Amniotic stem cell (primary cell): ENCODE measurements at regions not wholly inside any gene's neighbourhood (a gene's known extent, or its start where the extent isn't known, plus 50 kb on each side); places are given as distances from the start of the nearest gene placed in this dataset.
"Not testable (repeated sequence)": the region's sequence is repeated elsewhere in the genome, so short reads cannot be mapped to it uniquely, and the experiment has no call there.

ENCODE experiments used
- DNase-seq: peaks from one replicate; lab custom pipeline; 2025; lab: John Stamatoyannopoulos, UW

GRCh38 chr18:71238974-71239624 lies 950.3 kb downstream of the SOCS6 start:
- DNase-seq: no peak

DNA sequence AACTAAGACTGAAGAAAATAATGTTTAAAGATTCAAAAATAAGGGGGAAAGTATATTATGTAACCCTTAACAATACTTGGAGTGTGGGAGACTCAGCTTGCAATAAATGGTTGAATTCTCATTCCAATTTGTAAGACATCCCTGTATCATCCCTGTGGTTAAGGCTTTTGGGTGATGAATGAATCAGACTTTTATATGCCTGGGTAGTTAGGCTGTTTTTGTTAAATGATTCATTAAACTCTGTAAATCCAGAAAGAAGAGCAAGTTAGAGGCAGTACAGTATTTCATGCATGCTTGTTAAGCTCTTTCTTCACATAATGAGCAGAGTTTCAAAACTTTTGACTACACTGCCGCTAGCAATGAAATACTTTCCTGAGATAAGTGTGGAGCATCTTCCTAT lies 948.8 kb downstream of the SOCS6 start:
- no peak for DNase-seq

DNA sequence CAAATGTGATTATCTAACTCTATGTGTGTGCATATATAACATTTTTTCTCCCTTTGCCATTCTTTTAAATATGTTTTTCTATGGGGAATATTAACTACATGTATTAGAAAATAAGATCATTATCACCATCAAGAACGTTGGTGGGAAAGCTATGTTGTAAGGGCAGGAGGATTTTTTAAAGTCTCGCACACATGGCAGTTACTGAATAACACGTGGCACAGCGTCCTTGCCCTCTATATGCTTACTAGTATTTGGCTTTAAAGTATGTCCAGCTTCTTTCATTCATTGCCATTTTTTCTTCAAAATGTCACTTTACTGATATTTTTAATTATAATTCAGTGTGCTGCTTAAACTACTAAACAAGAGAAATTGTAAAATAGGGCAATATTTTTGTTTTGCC lies 944.3 kb downstream of the SOCS6 start:
- DNase-seq: no peak

GRCh38 chr18:71223486-71223885 lies 934.6 kb downstream of the SOCS6 start:
- no peak for DNase-seq

DNA sequence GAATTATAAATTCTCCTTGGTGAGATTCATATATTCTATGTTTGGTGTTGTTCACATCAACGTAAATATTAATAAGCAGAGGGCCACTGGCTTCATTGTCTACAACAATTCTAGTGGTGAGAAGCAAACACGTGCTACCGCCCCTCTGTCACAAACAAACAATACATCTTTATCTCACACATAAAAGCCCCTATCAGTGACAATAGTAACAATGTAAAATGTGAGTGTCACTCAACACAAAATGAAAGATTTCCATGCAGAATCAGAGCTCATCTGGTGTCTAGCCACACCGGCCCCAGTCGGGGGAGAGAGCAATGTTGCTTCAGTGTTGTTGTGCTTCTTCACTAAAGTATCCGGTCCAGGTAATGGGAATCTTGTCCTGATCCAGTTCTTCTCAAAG lies 932.6 kb downstream of the SOCS6 start:
- DNase-seq: no peak

DNA sequence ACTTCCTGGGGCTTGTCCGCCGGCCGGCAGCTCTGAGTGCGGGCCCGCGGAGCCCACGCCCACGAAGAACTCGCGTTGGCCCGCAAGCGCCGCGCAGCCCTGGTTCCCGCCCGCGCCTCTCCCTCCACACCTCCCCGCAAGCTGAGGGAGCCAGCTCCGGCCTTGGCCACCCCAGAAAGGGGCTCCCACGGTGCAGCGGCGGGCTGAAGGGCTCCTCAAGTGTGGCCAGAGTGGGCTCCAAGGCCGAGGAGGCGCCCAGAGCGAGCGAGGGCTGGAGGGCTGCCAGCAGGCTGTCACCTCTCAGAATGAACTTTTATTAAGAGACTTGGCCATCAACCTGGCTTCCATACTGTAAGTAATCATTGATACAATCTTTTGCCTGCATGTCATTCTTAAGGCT lies 923.9 kb downstream of the SOCS6 start:
- DNase-seq: not testable (repeated sequence)

GRCh38 chr18:71212222-71212621 lies 923.4 kb downstream of the SOCS6 start:
- DNase-seq: no peak

DNA sequence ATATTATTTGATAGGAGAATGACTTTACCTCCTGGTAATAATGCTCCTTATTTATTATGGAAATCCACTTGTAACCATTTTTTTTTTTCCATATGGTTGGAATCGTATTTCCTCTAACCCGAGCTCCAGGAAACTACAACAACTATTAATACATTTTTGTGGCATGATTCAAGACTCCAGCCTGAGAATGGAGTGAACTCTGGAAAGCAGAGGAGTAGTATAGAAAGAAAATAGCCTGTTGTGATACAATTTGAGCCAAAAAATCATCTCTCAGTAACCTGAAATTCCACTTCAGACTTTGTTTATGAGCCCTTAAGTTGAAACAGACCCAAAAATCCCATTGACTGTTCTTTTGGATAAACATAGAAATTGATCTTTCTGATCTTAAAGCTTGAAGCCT lies 921.1 kb downstream of the SOCS6 start:
- DNase-seq: no peak

DNA sequence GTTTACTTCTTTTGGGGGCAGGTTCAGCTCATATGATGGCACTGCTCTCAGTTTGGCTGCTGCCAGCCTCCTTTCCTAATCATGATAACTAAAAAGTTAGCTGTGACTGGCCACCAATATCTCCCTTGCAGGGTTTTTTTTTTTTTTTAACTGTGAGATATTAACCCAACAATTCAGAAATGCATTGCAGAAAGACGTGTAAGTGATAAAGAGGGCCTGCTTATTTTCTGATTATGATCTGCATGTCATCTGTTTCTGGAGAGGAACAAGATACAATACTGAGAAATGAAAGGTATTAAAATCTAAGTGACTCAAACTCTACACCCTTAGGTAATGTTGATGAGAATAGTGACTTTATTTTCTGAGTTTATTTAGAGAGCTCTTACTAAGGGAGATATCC lies 905.6 kb downstream of the SOCS6 start:
- no peak for DNase-seq

DNA sequence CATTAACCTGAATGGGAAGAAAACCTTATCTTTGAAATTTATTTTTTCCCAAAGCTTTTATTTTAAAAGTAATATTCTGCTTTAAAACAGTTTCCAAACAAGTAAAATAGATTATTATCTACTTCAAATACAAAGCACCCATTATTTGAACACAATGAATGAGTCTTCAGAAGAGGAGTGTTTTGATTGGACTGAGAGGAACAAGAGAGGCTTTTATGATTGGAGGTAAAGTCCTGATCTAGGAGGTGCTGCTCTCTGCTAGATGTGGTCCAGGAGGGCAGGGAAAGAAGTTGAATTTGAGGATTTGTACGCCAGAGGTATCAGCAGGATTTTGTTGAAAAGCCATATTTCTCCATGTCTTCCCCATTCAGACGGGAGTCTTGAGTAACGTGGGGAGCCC lies 900.7 kb downstream of the SOCS6 start:
- DNase-seq: no peak

DNA sequence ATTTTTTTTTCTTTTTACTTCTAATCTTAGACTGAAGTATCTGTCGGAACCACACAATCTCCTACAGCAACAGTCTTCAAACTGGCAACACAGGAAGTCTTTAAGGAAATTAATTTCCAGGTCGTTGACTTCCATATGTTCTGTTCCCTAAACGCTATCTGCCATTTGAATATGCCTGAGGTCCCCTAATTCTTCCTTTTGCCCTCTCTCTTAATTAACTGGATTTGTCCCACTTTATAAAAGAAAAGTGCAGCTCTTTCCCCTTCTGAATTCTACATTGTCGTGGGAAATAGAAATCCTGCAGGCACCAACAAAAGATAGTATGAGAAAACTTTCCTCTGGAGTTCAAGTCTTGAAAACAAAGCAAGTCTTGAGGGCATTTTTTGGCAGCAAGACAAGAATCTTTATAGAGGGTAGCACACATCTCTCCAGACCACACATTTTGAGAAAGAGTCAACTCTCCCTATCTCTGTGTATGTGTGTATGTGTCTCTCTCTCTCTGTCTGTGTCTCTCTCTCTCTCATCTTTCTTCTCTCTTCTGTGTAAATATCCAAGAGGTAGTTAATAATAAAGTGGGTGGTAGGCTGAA lies 879.8 kb downstream of the SOCS6 start:
- no peak for DNase-seq

- DNase-seq: no peak
These were observed 847.6 kb downstream of the SOCS6 start for GRCh38 chr18:71136487-71136886.

- DNase-seq: no peak
These were observed 845.3 kb downstream of the SOCS6 start for GRCh38 chr18:71134122-71134521.

DNA sequence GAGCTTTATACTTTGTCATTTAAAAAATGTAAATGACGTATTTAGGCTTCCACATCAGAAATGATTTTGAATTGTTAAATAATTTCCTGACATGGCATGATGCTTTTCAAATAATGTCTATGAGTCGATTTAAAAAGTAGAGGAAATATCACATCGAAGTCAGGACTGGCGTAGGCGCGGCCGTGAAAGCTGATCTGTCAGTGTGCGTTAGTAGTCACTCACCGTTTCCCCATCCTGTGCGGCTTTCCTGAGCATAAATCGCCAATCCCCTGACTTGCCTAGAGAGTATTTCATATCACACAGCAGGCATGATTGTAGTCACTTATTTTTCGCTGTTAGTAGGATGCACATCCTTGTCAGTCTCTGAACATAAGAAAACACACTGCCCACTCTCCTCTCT lies 843.1 kb downstream of the SOCS6 start:
- no peak for DNase-seq

- DNase-seq: no peak
These were observed 841.5 kb downstream of the SOCS6 start for GRCh38 chr18:71130351-71130750.

DNA sequence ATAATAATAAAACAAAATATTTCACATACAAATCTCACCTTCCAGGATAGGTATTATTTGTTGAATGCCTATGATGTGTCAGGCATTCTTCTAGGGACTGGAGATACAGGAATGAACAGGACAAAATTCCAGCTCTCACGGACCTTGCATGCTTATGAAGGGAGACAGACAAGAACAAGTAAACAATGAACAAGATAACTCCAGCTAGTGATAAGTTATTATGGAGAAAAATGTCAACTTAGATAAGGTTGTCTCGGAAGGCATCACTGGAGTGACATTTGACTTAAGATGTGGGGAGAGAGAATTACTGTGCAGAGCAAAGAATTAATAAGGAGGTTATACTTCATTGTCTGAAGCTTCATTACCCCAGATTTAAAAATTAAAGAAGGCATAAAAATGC lies 836.7 kb downstream of the SOCS6 start:
- no peak for DNase-seq

DNA sequence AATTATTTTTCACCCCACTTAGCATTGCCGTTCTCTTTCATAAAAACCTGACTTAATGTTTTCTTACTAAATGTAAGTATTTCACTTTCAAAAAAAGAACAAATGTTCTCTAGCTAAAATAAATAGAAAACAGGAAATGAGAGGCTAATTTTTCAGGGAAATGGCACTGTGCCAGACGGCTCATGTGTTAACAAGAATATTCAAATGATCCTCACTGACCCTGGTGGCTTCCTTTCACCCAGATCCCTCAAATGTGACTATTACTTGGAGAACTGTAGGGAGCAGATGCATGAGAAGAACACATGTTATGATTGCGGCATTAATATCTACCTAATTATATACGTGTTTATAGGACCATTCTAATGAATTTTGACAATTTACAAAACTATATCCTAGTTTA lies 827.7 kb downstream of the SOCS6 start:
- DNase-seq: no peak

GRCh38 chr18:71115261-71115660 lies 826.4 kb downstream of the SOCS6 start:
- DNase-seq: no peak

DNA sequence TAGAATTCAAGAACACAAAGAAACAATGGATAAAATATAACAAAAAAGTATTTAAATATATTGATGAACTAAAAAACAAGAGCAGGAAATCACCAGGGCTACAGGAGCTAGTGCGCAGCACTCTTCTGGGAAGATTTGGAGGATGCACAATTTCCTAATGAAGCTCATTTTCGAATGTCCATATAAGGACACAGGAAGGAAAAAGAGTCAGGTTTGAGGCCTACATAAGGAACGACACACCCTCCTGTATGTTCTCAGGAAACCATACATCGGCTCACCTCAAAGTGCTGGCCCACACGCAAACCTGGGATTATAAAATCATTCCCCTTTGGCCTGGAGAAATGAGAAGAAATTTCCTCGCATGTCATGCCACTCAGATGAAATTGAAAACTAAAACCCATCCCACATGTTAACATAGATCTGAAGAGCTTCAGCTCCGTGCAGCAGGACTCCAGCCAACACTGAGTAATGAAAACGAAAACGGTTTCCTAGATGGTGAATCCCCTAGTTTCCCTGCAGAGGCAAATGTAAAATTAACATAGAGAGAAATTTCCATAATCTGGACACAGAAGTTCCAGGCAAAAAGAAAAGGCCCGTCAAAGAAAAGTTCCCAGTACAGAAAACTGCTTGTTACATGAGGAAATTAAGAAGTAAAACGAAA lies 825.8 kb downstream of the SOCS6 start:
- no peak for DNase-seq

DNA sequence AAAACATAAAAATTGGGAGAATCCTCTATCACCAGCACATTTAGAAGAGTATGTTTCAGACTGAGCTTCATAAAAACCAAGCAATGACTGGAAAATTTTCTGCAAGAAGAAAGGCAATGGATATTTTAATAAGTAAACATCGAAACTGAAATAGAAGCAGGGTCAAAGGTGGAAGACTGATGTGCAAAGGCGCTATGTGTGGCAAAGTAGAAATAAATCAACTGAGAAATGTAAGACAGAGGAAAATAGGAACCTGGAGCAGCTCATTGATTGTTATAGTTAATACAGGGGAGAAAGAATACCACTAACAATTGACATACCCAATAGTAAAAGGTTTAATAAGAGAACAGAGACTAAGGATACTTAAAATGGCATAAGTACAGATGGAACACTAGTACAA lies 818.4 kb downstream of the SOCS6 start:
- no peak for DNase-seq

DNA sequence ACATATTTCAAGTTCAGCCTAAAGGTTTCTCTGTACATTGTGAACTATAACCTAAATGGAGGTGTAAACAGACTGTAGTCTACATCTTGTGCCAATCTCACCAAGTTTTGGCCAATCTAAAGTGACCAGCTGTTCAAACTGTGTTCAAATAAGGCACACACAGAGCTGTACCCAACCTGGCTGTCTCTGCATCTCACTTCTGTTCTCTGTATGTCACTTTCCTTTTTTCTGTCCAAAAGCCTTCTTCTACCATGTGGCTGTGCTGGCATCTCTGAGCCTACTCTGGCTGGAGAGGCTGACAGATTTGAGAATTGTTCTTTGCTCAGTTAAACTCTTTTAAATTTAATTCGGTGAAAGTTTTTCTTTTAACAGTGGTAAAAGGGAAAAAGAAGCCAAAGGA lies 817.9 kb downstream of the SOCS6 start:
- DNase-seq: no peak

DNA sequence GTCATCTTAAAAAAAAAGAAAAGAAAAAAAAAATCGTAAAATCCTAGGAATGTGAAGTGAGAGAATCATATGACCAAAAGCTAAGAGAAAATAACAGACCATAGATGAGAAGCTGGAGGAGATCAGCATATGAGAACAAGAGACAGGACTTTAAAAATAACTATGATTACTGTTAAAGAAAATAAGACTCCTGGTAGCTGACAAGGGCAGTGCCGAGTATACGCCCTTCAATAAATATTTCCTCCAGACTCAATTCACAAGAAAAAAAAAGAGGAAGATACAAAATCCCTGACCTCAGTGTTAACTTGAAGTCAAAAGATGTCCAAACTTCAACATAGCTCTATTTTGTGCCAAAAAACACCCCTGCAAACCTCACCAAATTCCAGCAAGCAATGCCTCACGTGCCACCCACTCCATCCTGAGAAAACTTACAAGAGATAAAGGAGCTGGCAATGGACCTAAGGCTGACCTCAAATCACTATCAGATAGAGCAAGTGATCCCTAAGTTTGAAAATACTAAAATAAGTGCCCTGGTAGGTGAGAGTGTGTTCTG lies 817.2 kb downstream of the SOCS6 start:
- no peak for DNase-seq

DNA sequence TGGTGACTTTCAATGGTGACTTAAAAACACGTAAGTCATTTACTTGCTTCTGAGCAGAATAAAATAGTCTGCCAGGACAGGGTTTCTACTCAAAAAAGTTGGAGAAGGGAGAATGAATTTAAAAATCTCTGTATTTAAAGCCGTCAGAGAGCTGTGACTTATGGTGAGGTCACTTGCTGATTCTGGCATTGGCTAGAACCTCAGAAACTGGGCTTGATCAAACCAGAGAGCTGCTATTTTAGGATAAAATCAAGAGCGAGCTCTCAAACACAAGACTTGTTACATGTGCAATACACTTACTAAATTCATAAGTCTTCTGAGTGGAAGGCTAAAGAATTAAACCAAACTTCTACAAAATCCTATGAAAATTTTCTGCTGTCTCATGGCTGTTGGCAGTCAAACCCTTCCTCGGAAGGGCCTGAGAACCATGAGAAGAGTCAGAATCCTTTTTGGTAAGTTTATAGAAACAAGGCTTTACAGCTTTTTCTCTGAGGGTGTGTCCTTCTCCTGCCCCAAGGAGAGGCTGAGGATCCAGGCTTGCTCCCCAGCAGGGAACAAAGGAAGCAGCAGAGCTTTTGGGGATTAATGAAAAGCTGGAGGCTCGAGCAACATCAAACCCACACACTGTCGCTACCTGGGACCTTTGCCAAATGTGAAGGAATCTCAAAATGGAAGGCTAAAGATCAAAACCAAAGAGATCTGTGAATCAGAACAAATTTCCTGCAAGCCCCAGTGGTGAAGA lies 816.4 kb downstream of the SOCS6 start:
- DNase-seq: no peak
